IPS DF 6.9 (cell line): ENCODE measurements at regions not wholly inside any gene's neighbourhood (a gene's known extent, or its start where the extent isn't known, plus 50 kb on each side); places are given as distances from the start of the nearest gene placed in this dataset.
"Not testable (repeated sequence)": the region's sequence is repeated elsewhere in the genome, so short reads cannot be mapped to it uniquely, and the experiment has no call there.

Source experiments
- DNase-seq: peaks from one replicate; pipeline ENCODE4 v3.0.0-alpha.2; 2013; ENCODE audit warnings: low read depth, low spot score
- H3K27ac ChIP-seq: one replicate; pipeline ENCODE4 v1.5.1; 2013; ENCODE audit warnings: low read length, control low read depth
- H3K27me3 ChIP-seq: 2 replicates; pipeline ENCODE4 v1.6.1; 2013; ENCODE audit warnings: mild to moderate bottlenecking, low read length; ENCODE audit not compliant: control insufficient read depth, insufficient read depth
- H3K36me3 ChIP-seq: 2 replicates; pipeline ENCODE4 v1.6.1; 2013; ENCODE audit warnings: low read length; ENCODE audit not compliant: control insufficient read depth, insufficient read depth
- H3K4me1 ChIP-seq: 2 replicates; pipeline ENCODE4 v1.6.1; 2013; ENCODE audit warnings: low read length; ENCODE audit not compliant: control insufficient read depth, insufficient read depth
- H3K4me3 ChIP-seq: 2 replicates; pipeline ENCODE4 v1.5.1; 2013; ENCODE audit warnings: mild to moderate bottlenecking, low read length
- H3K9me3 ChIP-seq: 2 replicates; pipeline ENCODE4 v1.6.1; 2013; ENCODE audit warnings: low read length, inconsistent platforms; ENCODE audit not compliant: control insufficient read depth, insufficient read depth
- WGBS: extraction: QIAGEN DNeasy Blood & Tissue Kit; methylation state at CpG from one replicate; pipeline ENCODE4 v1.1.7; 2013; ENCODE audit warnings: mixed read lengths, missing lambda C conversion rate; ENCODE audit not compliant: insufficient read length, insufficient coverage; 5-methylcytosine and 5-hydroxymethylcytosine counted together

DNA sequence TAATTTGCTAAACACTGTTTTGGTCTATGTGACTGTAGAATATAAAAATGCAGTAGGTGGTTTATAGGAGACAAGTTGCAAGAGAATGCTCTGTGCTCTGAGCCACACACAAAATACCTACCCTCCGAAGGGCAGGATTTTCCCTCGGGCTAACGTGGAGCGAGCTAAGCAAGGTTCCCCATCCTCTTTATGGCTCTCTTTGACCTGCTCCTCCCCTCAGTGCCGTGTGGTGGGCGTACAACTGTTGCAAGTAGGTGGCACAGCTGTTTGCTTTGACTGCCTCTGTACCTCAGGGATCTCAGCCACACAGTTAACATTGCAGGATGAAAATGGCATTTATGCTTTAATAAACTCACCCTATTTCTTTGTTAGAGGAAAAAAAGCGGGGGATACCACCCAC lies 339.1 kb downstream of the SATB1 start:
- Histone ChIP-seq H3K4me1 (0 out of 2 replicates have a peak, but pooled peaks cover 1% of the 10 kb centered on the region), H3K4me3 (no peak overlapping the region), H3K9me3 (peaks cover 1% of the 10 kb centered on the region; the same call in 1 of the 2 replicates), H3K36me3 (no peaks in the 10 kb centered on the region), H3K27ac (no peak overlapping the region), H3K27me3 (no peaks in the 10 kb centered on the region)
- DNase-seq = no peak
- no CpG with 5 or more reads among the region's 7 CpGs for WGBS

DNA sequence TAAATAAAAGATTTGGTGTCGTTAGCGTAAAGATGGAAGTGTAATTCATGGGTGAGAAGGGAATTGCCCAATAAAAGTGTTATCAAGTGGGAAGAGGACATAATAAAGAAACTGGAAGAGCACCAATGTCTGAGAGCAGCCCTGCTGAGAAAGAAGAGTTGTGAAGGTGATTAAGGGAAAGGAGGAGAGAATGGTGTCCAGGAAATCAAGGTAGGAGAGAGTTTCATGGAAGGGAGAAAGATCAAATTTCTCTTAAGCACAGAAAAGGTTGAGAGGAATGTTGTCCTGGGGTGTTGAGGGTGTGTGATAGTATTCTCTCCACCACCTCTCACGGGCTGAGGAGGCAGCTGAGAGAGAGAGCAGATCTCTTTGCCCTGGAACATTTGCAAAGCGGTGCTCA lies 339.7 kb downstream of the SATB1 start:
- no peak overlapping the region for H3K27ac ChIP-seq
- H3K9me3 ChIP-seq = peaks cover 1% of the 10 kb centered on the region; the same call in 1 of the 2 replicates
- H3K4me3 ChIP-seq = no peak overlapping the region
- H3K27me3 ChIP-seq = no peaks in the 10 kb centered on the region
- no peaks in the 10 kb centered on the region for H3K36me3 ChIP-seq
- no peak for DNase-seq
- WGBS = 100% methylated on average over 2 of the region's 4 CpGs
- 0 out of 2 replicates have a peak, but pooled peaks cover 1% of the 10 kb centered on the region for H3K4me1 ChIP-seq

GRCh38 chr3:18083273-18083590 lies 340.8 kb upstream of the TBC1D5 start:
- not testable (repeated sequence) for DNase-seq, H3K27me3 ChIP-seq, H3K4me3 ChIP-seq, H3K36me3 ChIP-seq, H3K27ac ChIP-seq, H3K9me3 ChIP-seq, H3K4me1 ChIP-seq
- no CpG with 5 or more reads among the region's 1 CpG for WGBS

DNA sequence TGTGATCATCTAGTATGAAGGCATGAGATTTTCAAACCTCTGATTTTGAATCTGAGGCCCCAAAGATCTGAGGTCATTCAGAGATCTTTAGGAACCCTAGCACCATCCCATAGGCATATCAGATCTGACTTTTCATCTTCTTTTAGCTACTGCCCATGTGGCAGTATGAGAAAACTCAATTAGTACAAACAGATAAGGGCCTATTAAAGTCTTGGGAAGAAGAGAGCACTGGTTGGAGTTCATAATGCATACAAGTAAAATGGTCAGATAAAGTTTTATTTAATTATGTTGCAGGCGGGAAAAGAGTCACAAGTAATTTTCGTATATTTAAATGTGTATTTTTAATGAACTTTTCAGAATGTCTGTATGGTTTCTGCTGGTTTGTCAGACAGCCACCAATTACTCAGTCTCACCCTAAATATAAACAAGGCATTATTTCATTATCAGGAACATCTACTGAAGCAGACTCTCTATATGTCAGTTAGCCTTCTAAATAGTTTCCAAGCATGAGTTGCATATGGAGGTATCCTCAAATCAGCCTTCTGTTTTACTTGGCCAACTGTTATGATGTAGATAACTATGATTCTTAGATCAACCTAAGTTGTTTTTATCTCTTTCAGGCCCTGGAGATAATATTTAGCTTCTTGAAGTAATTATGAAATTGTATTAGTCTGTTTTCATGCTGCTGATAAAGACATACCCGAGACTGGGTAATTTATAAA lies 340.3 kb upstream of the TBC1D5 start:
- H3K4me1 ChIP-seq = 0 out of 2 replicates have a peak, but pooled peaks cover 1% of the 10 kb centered on the region

GRCh38 chr3:18080198-18080689 lies 337.8 kb upstream of the TBC1D5 start:
- Histone ChIP-seq H3K27me3 (no peaks in the 10 kb centered on the region), H3K27ac (no peak overlapping the region), H3K36me3 (no peaks in the 10 kb centered on the region), H3K4me1 (no peaks in the 10 kb centered on the region), H3K9me3 (peaks cover 1% of the 10 kb centered on the region; the same call in 1 of the 2 replicates), H3K4me3 (no peak overlapping the region)
- no peak for DNase-seq

More for the DNA sequence above, 340.3 kb upstream of the TBC1D5 start:
- peaks cover 1% of the 10 kb centered on the region; the same call in 1 of the 2 replicates for H3K9me3 ChIP-seq
- no peaks in the 10 kb centered on the region for H3K36me3 ChIP-seq
- no peaks in the 10 kb centered on the region for H3K27me3 ChIP-seq
- DNase-seq = no peak
- no peak overlapping the region for H3K27ac ChIP-seq
- no CpG with 5 or more reads among the region's 3 CpGs for WGBS
- H3K4me3 ChIP-seq = no peak overlapping the region

- WGBS = no CpG with 5 or more reads among the region's 3 CpGs
- DNase-seq = no peak
- H3K9me3 ChIP-seq = peaks cover 1% of the 10 kb centered on the region; the same call in 1 of the 2 replicates
- H3K4me3 ChIP-seq = no peak overlapping the region
- H3K27me3 ChIP-seq = no peaks in the 10 kb centered on the region
- H3K36me3 ChIP-seq = no peaks in the 10 kb centered on the region
- no peaks in the 10 kb centered on the region for H3K4me1 ChIP-seq
- H3K27ac ChIP-seq = no peak overlapping the region
These were observed 337.3 kb upstream of the TBC1D5 start for GRCh38 chr3:18079739-18080138.

DNA sequence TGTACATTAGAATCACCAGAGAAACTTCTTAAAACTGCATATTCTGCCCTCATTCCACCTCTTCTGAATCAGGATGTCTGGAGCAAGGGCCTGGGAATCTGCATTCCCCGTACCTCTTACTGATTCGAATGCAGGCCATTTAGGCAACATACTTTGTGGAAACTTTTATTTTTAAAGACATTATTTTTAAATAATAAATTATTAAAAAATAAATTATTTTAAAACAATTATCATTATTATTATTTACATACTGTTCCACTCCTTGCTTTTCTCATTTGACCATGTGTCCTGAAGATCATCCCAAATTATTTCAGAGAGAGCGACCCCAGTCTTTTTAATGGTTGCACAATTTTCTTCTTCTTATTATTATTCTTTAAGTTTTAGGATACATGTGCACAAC lies 336.6 kb upstream of the TBC1D5 start:
- H3K27me3 ChIP-seq = no peaks in the 10 kb centered on the region
- WGBS = no CpG with 5 or more reads among the region's 3 CpGs

GRCh38 chr3:18077128-18077840 lies 334.9 kb upstream of the TBC1D5 start:
- Histone ChIP-seq H3K4me1 (no peaks in the 10 kb centered on the region), H3K4me3 (no peak overlapping the region), H3K27me3 (no peaks in the 10 kb centered on the region), H3K27ac (no peak overlapping the region), H3K36me3 (no peaks in the 10 kb centered on the region), H3K9me3 (peaks cover 1% of the 10 kb centered on the region; the same call in 1 of the 2 replicates)
- no CpG with 5 or more reads among the region's 7 CpGs for WGBS
- no peak for DNase-seq

More for the DNA sequence above, 336.6 kb upstream of the TBC1D5 start:
- Histone ChIP-seq H3K27ac (no peak overlapping the region), H3K4me3 (no peak overlapping the region), H3K4me1 (no peaks in the 10 kb centered on the region), H3K36me3 (no peaks in the 10 kb centered on the region), H3K9me3 (peaks cover 1% of the 10 kb centered on the region; the same call in 1 of the 2 replicates)
- no peak for DNase-seq

DNA sequence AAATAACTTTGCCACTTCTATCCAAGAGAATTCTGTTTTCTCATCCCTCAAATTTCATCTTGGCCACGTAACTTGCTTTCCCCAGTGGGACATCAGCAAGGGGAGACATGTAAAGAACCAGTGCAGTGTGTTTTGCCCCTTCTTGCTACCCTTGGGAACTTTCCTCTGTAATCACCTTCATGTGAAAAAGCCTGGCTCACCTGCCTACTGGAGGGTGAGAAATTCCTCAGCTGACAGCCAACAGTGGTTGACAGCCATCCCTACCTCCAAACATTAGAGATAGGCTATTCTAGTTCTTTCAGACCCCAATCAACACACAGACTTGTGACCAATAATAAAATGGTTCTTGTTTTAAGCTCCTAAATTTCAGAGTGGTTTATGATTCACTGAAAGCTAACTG lies 333.9 kb upstream of the TBC1D5 start:
- peaks cover under 1% of the 10 kb centered on the region; the same call in 1 of the 2 replicates for H3K9me3 ChIP-seq
- H3K4me3 ChIP-seq = no peak overlapping the region
- no peaks in the 10 kb centered on the region for H3K4me1 ChIP-seq
- H3K27me3 ChIP-seq = no peaks in the 10 kb centered on the region
- no peak for DNase-seq
- H3K36me3 ChIP-seq = no peaks in the 10 kb centered on the region
- no peak overlapping the region for H3K27ac ChIP-seq
- WGBS = no CpG with 5 or more reads among the region's 1 CpG

GRCh38 chr3:18075799-18076198 lies 333.4 kb upstream of the TBC1D5 start:
- H3K27me3 ChIP-seq = no peaks in the 10 kb centered on the region
- H3K36me3 ChIP-seq = no peaks in the 10 kb centered on the region
- H3K4me1 ChIP-seq = no peaks in the 10 kb centered on the region
- H3K9me3 ChIP-seq = no peaks in the 10 kb centered on the region
- no peak for DNase-seq
- no peak overlapping the region for H3K27ac ChIP-seq
- no CpG with 5 or more reads among the region's 1 CpG for WGBS
- no peak overlapping the region for H3K4me3 ChIP-seq
